A549 (cell line): ENCODE measurements at regions not wholly inside any gene's neighbourhood (a gene's known extent, or its start where the extent isn't known, plus 50 kb on each side); places are given as distances from the start of the nearest gene placed in this dataset.

ENCODE experiments used
- ATAC-seq, 2 experiments: fragments of 200-7000 bp in 1 of 2; fragments of >200 bp in 1 of 2; cut with Nextera tagmentation in 1 of 2; cut with Tn5 transposase in 1 of 2; 3 replicates each; pipeline versions ENCODE4 v1.8.0 to v1.9.1; 2018 to 2020; ENCODE audit warnings: mild to moderate bottlenecking in 1 of 2, moderate library complexity in 1 of 2
- CTCF ChIA-PET: fragments of 300-600 bp; sonication (Branson Sonifier 250); formaldehyde crosslinking; extraction: SDS; loops from one replicate; lab custom pipeline; 2021; ENCODE audit warnings: antibody characterized with exemption, inconsistent platforms; lab: Yijun Ruan, JAX
- POLR2A ChIA-PET: fragments of 350-600 bp; formaldehyde crosslinking; extraction: SDS; loops from one replicate; lab custom pipeline; 2021; ENCODE audit warnings: antibody characterized with exemption, inconsistent platforms; lab: Yijun Ruan, JAX
- DNase-seq, 2 experiments: peaks; one replicate each; pipeline versions ENCODE4 v3.0.0 to v3.0.0-alpha.2; 2011 to 2016; ENCODE audit warnings: low read depth in 1 of 2, low spot score in 1 of 2
- FAIRE-seq: peaks from 2 replicates; lab custom pipeline; 2011; peaks lifted over from hg19 to GRCh38; lab: Jason Lieb, UNC
- H3K27ac ChIP-seq, 2 experiments: fragments of >200 bp; sonication (Bioruptor Twin); formaldehyde crosslinking; 3 replicates each; pipeline ENCODE4 v1.5.1; 2016 to 2017
- H3K4me1 ChIP-seq: fragments of >200 bp; sonication (Bioruptor Twin); formaldehyde crosslinking; 3 replicates; pipeline ENCODE4 v1.6.1; 2016
- H3K4me2 ChIP-seq: fragments of >200 bp; sonication (Bioruptor Twin); formaldehyde crosslinking; 3 replicates; pipeline ENCODE4 v1.6.1; 2016
- H3K4me3 ChIP-seq: fragments of >200 bp; sonication (Bioruptor Twin); formaldehyde crosslinking; 3 replicates; pipeline ENCODE4 v1.5.1; 2016
- H3K9me3 ChIP-seq: fragments of >200 bp; sonication (Bioruptor Twin); formaldehyde crosslinking; 3 replicates; pipeline ENCODE4 v1.6.1; 2016
- CBX2 ChIP-seq: fragments of 200-600 bp; sonication (generic); IDR thresholded peaks from 2 replicates; pipeline ENCODE4 v1.6.1; 2016; ENCODE audit warnings: low read depth, mild to moderate bottlenecking, borderline replicate concordance
- EHF ChIP-seq: fragments of 250-450 bp; sonication (Bioruptor Pico); IDR thresholded peaks from 2 replicates; pipeline ENCODE4 v1.5.0; 2020; ENCODE audit warnings: mild to moderate bottlenecking
- FOSB ChIP-seq: fragments of 250-450 bp; sonication (Bioruptor Pico); IDR thresholded peaks from 2 replicates; pipeline ENCODE4 v1.5.0; 2020; ENCODE audit warnings: mild to moderate bottlenecking, moderate library complexity
- FOXS1 ChIP-seq: fragments of 250-450 bp; sonication (Bioruptor Pico); IDR thresholded peaks from 2 replicates; pipeline ENCODE4 v1.5.0; 2020; ENCODE audit warnings: mild to moderate bottlenecking, moderate library complexity
- HOXA7 ChIP-seq: fragments of 250-450 bp; sonication (Bioruptor Pico); IDR thresholded peaks from 2 replicates; pipeline ENCODE4 v1.5.0; 2020; ENCODE audit warnings: mild to moderate bottlenecking, moderate library complexity
- HOXB13 ChIP-seq: fragments of 250-450 bp; sonication (Bioruptor Pico); IDR thresholded peaks from 2 replicates; pipeline ENCODE4 v1.5.0; 2020; ENCODE audit warnings: low read depth, mild to moderate bottlenecking, moderate library complexity
- HOXB5 ChIP-seq: fragments of 250-450 bp; sonication (Bioruptor Pico); IDR thresholded peaks from 2 replicates; pipeline ENCODE4 v1.5.0; 2020; ENCODE audit warnings: mild to moderate bottlenecking, moderate library complexity
- JUN ChIP-seq, 2 experiments: fragments of >200 bp; sonication (Bioruptor Twin); formaldehyde crosslinking; IDR thresholded peaks; 2 replicates in 1 of 2; 3 replicates in 1 of 2; pipeline ENCODE4 v1.6.1; 2016 to 2017
- KDM1A ChIP-seq: fragments of 200-600 bp; sonication (generic); IDR thresholded peaks from 2 replicates; pipeline ENCODE4 v1.6.1; 2016; ENCODE audit warnings: low read depth, mild to moderate bottlenecking
- MYC ChIP-seq: IDR thresholded peaks from 2 replicates; pipeline ENCODE4 v1.6.1; 2012; ENCODE audit warnings: mild to moderate bottlenecking, inconsistent platforms, low read length, improper control_type of control experiment, borderline replicate concordance
- PHF8 ChIP-seq: fragments of 200-600 bp; sonication (generic); IDR thresholded peaks from 2 replicates; pipeline ENCODE4 v1.6.1; 2016; ENCODE audit warnings: low read depth, mild to moderate bottlenecking, antibody characterized with exemption, moderate library complexity, borderline replicate concordance
- POLR2AphosphoS2 ChIP-seq: conservative IDR thresholded peaks from 2 replicates; pipeline ENCODE4 v1.6.1; 2012; ENCODE audit warnings: low read length, improper control_type of control experiment, inconsistent platforms
- RARB ChIP-seq: fragments of 250-450 bp; sonication (Bioruptor Pico); IDR thresholded peaks from 2 replicates; pipeline ENCODE4 v1.8.0; 2021; ENCODE audit warnings: mild to moderate bottlenecking, moderate library complexity
- RFX5 ChIP-seq: fragments of 450-650 bp; IDR thresholded peaks from 2 replicates; pipeline ENCODE4 v1.7.1; 2014; ENCODE audit warnings: antibody characterized with exemption, mild to moderate bottlenecking, moderate library complexity
- RNF2 ChIP-seq: fragments of 200-600 bp; sonication (generic); IDR thresholded peaks from 2 replicates; pipeline ENCODE4 v1.6.1; 2016; ENCODE audit warnings: low read depth, mild to moderate bottlenecking, antibody characterized with exemption, moderate library complexity, borderline replicate concordance
- SREBF2 ChIP-seq: fragments of 450-650 bp; IDR thresholded peaks from 2 replicates; pipeline ENCODE4 v1.6.1; 2014; ENCODE audit warnings: mild to moderate bottlenecking, moderate library complexity
- TP53 ChIP-seq: fragments of 250-450 bp; sonication (Bioruptor Pico); IDR thresholded peaks from 2 replicates; pipeline ENCODE4 v1.5.0; 2021; ENCODE audit warnings: mild to moderate bottlenecking, moderate library complexity
- ZNF302 ChIP-seq: fragments of 250-450 bp; sonication (Bioruptor Pico); IDR thresholded peaks from 2 replicates; pipeline ENCODE4 v1.9.0; 2021; ENCODE audit warnings: inconsistent platforms, mild to moderate bottlenecking, moderate library complexity
- WGBS: methylation state at CpG from one replicate; pipeline ENCODE4 v1.1.6; 2017; ENCODE audit errors: missing lambda C conversion rate; 5-methylcytosine and 5-hydroxymethylcytosine counted together
- TF ChIP-seq, protein P1 (sequence below): IDR thresholded peaks from 2 replicates; pipeline ENCODE4 v1.6.1; 2012; ENCODE audit warnings: low read depth, borderline replicate concordance
- TF ChIP-seq, protein P2 (sequence below): fragments of >200 bp; sonication (Bioruptor Twin); formaldehyde crosslinking; IDR thresholded peaks from 2 replicates; pipeline ENCODE4 v1.6.1; 2016
- TF ChIP-seq, protein P3 (sequence below): fragments of 200-600 bp; sonication (generic); IDR thresholded peaks from 2 replicates; pipeline ENCODE4 v1.6.1; 2016; ENCODE audit warnings: antibody characterized with exemption, mild to moderate bottlenecking, moderate library complexity

DNA sequence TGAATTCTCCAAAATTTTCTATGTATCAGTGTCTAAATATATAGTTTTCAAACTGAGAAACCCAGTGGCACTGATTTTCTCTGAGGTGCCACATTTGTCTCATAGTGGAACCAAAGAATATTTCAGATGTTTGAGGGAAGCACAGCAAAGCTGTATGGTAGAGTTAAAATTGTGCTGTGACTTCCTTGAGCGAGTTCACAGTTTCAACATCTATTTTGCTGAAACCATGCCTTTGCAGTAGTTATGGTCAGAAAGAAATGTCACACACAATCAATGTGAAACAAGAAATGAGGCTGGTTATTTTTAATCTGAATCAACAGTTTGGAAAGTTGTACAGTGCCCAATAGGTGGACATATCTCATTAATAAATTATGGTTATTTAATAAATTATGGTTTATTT is 394.0 kb upstream of the SPTLC3 start (continued):
- TF ChIP-seq FOXS1 (CRISPR knock-in tag) (no peak), RFX5 (no peak), PHF8 (no peak)

DNA sequence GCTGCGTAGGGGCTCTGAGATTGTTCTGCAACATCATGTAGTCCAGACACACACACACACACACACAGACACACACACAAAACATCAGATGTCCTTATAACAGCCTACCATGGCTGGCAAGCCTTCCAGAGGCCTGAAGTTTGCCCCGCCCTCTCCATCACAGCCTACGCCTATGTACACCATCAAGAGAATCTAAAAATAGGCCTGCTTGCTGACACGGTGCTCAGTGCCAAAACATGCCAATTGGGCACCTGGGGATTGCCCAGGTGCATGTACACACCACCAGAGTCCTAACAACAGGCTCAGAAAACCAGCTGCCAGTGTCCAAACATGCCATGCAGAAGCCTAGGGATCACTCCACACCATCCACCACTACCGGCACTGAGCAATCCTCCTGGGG is 391.7 kb upstream of the SPTLC3 start:
- 0% methylated on average over 2 of the region's 5 CpGs for WGBS
- TF ChIP-seq ZNF302 (CRISPR knock-in tag) (no peak), RFX5 (no peak), RNF2 (no peak), RARB (CRISPR knock-in tag) (no peak), MYC (no peak), HOXB5 (no peak), HOXB13 (no peak), PHF8 (no peak), POLR2AphosphoS2 (no peak), FOSB (CRISPR knock-in tag) (no peak), SREBF2 (no peak)
- TF ChIP-seq, protein P1, sequence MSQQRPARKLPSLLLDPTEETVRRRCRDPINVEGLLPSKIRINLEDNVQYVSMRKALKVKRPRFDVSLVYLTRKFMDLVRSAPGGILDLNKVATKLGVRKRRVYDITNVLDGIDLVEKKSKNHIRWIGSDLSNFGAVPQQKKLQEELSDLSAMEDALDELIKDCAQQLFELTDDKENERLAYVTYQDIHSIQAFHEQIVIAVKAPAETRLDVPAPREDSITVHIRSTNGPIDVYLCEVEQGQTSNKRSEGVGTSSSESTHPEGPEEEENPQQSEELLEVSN: no peak
- TF ChIP-seq, protein P2, sequence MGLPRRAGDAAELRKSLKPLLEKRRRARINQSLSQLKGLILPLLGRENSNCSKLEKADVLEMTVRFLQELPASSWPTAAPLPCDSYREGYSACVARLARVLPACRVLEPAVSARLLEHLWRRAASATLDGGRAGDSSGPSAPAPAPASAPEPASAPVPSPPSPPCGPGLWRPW: no peak
- H3K4me3 ChIP-seq: no peak overlapping the region
- CTCF ChIA-PET: no interaction called here
- H3K4me2 ChIP-seq: no peak overlapping the region
- H3K4me1 ChIP-seq: no peaks in the 10 kb centered on the region
- no peaks in the 10 kb centered on the region for H3K9me3 ChIP-seq
- no peak for FAIRE-seq
- H3K27ac ChIP-seq: no peak overlapping the region
- no peak for ATAC-seq
- DNase-seq: no peak
- POLR2A ChIA-PET: no interaction called here

DNA sequence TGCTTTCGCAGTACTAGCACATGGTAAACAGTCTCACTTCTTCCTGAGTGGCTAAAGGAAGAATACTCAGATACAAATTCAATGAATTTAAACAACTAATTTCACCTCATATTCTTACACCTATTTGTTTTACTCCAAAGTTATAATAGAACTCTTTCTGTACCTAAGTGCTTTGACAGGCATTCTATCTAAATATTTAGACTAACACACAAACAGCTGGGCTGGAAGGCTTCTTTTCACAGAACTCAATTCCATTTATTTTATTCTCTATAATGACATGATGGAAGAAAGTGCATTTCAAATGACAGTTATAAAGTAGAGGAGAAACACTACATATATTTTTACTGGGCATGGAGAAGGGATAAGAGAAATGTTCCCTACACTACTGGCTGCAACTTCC is 384.9 kb upstream of the SPTLC3 start:
- DNase-seq (no peak), FAIRE-seq (no peak), ATAC-seq (no peak)
- no peaks in the 10 kb centered on the region for H3K4me1 ChIP-seq
- WGBS: 4% methylated on average over 1 of the region's 1 CpG
- no peak for TF ChIP-seq RARB (CRISPR knock-in tag)
- no peak overlapping the region for H3K4me2 ChIP-seq
- ChIA-PET POLR2A (no interaction called here), CTCF (no interaction called here)
- H3K4me3 ChIP-seq: no peak overlapping the region
- H3K27ac ChIP-seq: no peak overlapping the region
- H3K9me3 ChIP-seq: no peaks in the 10 kb centered on the region

DNA sequence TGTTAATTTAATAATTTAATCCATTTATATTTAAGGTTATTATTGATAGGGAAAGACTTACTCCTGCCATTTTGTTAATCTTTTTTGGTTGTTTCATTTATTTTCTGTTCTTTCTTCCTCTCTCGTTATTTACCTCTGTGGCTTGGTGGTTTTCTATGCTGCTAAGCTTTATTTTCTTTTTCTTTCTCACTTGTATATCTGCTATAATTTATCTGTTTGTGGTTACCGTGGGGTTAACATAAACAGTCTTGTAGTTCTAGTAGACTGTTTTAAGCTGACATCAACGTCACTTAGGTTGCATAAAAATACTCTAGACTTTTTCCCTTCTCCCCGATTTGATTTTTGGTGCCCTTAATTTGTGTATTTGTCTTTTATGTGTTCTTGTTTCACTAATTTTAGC is 381.3 kb upstream of the SPTLC3 start:
- CTCF ChIA-PET: interaction anchor here (1.2 kb wide), 1 partner anchor 13 kb away, joined by 3 read pairs; no protein-coding TSS in a partner anchor
- no peak overlapping the region for H3K4me2 ChIP-seq
- H3K4me1 ChIP-seq: no peaks in the 10 kb centered on the region
- ATAC-seq: no peak
- TF ChIP-seq CBX2: no peak
- TF ChIP-seq TP53 (CRISPR knock-in tag): no peak
- no peak for TF ChIP-seq KDM1A
- TF ChIP-seq JUN (IDR thresholded peaks at IDR 0.05): no peak
- no peak for FAIRE-seq
- POLR2A ChIA-PET: no interaction called here
- H3K27ac ChIP-seq: no peak overlapping the region
- 1% methylated on average over 4 of the region's 4 CpGs for WGBS
- H3K9me3 ChIP-seq: no peaks in the 10 kb centered on the region
- no peak overlapping the region for H3K4me3 ChIP-seq
- no peak for DNase-seq

DNA sequence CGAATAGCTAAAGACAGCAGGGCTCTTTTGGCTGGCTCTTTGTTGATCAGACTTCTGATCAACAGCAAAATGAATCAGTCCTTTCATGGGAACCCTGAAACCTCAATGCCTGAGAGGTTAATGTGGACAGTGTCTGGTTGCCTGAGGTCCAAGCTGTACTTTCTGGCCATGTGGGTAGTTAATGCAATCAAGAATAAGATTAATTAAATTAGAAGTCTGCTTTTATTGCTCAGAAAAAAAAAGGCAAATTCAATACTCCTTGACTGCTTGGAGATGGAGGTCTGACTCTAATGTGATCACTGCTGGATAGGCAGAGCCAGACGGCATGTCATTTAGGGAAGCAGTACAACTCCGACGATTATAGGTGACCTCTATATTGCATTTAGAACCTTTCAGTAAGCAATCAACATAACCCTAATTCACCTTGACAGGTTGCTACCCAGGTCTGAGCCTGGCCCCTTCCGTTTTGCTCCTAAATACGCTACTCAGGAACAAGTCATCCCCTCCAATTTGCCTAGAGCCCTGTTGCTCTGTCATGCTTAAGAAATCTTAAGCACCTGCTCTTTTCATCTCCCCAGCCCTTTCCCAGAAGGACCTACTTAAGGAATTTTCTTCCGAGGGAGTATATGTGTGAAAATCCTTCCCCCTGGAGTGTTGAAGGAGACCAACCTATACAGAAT is 370.0 kb upstream of the SPTLC3 start:
- WGBS: 8% methylated on average over 7 of the region's 7 CpGs
- no peak for TF ChIP-seq JUN (IDR thresholded peaks at IDR 0.05)
- TF ChIP-seq FOSB (CRISPR knock-in tag): no peak
- TF ChIP-seq, protein P3, sequence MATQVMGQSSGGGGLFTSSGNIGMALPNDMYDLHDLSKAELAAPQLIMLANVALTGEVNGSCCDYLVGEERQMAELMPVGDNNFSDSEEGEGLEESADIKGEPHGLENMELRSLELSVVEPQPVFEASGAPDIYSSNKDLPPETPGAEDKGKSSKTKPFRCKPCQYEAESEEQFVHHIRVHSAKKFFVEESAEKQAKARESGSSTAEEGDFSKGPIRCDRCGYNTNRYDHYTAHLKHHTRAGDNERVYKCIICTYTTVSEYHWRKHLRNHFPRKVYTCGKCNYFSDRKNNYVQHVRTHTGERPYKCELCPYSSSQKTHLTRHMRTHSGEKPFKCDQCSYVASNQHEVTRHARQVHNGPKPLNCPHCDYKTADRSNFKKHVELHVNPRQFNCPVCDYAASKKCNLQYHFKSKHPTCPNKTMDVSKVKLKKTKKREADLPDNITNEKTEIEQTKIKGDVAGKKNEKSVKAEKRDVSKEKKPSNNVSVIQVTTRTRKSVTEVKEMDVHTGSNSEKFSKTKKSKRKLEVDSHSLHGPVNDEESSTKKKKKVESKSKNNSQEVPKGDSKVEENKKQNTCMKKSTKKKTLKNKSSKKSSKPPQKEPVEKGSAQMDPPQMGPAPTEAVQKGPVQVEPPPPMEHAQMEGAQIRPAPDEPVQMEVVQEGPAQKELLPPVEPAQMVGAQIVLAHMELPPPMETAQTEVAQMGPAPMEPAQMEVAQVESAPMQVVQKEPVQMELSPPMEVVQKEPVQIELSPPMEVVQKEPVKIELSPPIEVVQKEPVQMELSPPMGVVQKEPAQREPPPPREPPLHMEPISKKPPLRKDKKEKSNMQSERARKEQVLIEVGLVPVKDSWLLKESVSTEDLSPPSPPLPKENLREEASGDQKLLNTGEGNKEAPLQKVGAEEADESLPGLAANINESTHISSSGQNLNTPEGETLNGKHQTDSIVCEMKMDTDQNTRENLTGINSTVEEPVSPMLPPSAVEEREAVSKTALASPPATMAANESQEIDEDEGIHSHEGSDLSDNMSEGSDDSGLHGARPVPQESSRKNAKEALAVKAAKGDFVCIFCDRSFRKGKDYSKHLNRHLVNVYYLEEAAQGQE: no peak
- no peak for TF ChIP-seq FOXS1 (CRISPR knock-in tag)
- no peak for TF ChIP-seq HOXA7 (CRISPR knock-in tag)
- no peak for TF ChIP-seq EHF (CRISPR knock-in tag)
- TF ChIP-seq HOXB13: no peak
- TF ChIP-seq, all 56 proteins: peak for 0
- no peaks in the 10 kb centered on the region for H3K9me3 ChIP-seq
- H3K27ac ChIP-seq: no peak overlapping the region
- DNase-seq (no peak), ATAC-seq (no peak), FAIRE-seq (no peak)
- no peak overlapping the region for H3K4me2 ChIP-seq
- ChIA-PET POLR2A (no interaction called here), CTCF (no interaction called here)
- H3K4me1 ChIP-seq: no peaks in the 10 kb centered on the region
- H3K4me3 ChIP-seq: no peak overlapping the region
